ENCODE measurements at regions not wholly inside any gene's neighbourhood (a gene's known extent, or its start where the extent isn't known, plus 50 kb on each side); places are given as distances from the start of the nearest gene placed in this dataset.
A peak's percentile ranks its signal among the peaks of the same experiment; 100 is the strongest.
"Not testable (repeated sequence)": the region's sequence is repeated elsewhere in the genome, so short reads cannot be mapped to it uniquely, and the experiment has no call there.

DNA sequence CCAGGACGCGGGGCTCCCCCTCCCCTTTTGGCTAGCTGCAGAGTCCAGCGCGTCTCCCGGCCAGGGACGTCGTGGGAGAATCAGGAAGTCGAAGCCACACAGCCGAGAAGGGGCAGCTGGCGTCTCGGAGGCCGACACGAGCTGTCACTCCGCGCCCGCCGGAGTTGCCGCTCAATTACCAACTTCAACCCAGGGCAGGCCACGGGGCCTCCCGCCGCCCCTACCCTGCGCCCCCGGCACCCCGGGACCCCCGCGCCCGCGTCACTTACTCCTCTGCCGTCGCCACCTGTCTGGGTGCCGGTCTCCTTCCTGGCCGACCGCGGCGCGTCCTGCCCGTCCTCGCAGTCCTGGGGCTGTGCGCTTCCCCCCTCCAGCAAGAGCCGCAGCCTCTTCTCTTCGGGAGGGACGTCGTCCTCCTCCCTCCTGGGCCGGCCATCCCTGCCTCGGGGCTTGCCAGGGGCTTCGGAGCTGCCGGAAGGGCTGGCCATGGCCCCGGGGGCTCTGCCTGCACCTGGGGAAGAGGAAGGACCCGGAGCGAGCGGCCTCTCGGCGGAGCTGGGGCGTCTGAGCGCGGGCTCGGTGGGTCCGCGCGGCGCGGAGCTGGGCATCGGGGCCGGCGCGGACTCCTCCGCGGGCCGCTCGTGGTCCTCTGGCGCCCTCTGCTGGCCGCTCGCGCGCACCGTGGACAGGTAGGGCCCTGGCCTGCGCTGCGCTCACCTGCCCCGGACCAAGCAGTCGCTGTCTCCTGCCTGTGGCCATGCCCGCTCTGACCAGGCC, 65.6 kb upstream of the CLEC6A start:
- DNase-seq: peak in 30 of 51 donors; percentile 2 to 80 (median 24)

DNA sequence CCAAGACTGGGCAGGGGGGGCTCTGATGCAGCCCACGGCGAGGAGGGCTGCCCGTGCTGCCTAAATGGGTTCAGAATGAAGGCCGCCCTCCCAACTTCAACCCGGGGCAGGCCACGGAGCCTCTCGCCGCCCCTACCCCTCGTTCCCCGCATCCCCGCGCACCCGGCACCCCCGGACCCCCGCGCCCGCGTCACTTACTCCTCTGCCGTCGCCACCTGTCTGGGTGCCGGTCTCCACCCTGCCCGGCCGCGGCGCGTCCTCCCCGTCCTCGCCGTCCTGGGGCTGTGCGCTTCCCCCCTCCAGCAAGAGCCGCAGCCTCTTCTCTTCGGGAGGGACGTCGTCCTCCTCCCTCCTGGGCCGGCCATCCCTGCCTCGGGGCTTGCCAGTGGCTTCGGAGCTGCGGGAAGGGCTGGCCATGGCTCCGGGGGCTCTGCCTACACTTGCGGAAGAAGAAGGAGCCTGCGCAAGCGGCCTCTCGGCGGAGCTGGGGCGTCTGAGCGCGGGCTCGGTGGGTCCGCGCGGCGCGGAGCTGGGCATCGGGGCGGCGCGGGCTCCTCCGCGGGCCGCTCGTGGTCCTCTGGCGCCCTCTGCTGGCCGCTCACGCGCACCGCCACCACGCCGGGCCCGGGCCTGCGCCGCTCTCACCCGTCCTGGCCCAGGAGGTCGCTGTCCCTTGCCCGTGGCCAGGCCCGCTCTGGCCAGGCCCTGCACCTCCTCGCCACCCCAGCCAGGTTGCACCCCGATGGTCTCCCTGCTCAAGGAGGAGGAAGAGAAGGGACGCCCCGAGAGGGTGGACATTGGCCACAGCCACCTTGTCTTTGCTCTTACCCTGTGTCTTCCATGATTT, 59.3 kb upstream of the CLEC6A start:
- peak in 41 of 51 donors; percentile 7 to 76 (median 31) for DNase-seq

DNA sequence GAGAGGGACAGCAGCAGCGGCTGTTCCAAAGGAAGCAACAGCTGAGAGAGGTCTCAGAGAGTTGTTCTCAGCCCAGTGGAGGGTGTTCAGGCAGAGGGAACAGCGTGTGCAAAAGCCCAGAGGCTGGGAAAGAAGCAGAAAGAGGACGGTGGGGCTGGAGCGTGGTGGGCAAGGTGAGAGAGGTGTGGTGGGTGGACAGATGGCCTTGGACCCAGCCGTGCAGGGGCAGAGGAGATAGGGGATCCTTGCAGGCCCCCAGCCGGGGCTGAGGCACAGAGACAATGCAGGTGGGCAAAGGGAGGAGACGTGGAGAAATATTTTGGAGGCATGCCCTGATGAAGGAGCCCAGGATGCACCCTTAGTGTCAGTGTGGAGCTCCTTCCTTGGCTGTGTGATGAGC, 58.4 kb upstream of the CLEC6A start:
- DNase-seq: not testable (repeated sequence)

DNA sequence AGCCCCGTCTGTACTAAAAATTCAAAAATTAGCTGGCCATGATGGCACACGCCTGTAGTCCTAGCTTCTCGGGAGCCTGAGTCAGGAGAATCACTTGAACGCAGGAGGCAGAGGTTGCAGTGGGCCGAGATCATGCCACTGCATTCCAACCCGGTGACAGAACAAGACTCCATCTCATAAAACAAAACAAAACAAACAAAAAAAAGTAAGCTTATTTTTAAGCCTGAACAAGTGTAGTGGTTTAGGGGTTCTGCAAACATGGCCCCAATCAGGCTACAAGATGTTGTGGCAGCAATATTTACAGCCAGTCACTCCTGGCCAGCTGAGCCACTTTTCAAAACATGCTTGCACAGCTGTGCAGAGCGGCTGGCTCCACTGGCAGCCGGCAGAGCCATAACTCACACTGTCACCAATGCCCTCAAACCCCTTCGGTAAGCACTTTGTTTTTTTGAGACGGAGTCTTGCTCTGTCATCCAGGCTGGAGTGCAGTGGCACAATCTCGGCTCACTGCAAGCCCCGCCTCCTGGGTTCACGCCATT, 56.2 kb upstream of the CLEC6A start:
- DNase-seq: not testable (repeated sequence)

DNA sequence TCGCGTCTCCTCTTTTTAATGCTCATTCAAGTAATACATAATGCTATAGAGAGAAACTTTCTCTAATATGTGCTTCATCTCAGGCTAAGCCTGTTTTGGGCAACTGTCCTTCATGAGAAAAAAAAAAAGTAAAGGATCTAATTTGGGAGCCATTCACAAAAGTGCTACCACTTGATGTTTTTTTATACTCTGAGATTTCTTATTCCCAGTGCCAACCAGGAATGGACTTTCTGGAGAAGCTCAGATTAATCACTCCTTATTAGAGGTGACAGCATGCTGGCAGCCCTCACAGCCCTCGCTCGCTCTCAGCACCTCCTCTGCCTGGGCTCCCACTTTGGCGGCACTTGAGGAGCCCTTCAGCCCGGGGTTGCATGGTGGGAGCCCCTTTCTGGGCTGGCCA, 51.9 kb upstream of the CLEC6A start:
- DNase-seq: not testable (repeated sequence)

DNA sequence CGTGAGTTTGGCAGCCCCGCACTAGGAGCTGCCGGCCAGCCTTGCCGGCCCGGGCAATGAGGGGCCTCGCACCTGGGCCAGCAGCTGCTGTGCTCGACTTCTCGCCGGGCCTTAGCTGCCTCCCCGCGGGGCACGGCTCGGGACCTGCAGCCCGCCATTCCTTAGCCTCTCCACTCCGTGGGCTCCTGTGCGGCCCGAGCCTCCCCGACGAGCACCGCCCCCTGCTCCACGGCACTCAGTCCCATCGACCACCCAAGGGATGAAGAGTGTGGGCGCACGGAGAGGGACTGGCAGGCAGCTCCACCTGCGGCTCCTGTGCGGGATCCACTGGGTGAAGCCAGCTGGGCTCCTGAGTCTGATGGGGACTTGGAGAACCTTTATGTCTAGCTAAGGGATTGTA, 51.4 kb upstream of the CLEC6A start:
- DNase-seq: not testable (repeated sequence)
